ENCODE measurements at regions not wholly inside any gene's neighbourhood (a gene's known extent, or its start where the extent isn't known, plus 50 kb on each side); places are given as distances from the start of the nearest gene placed in this dataset.

GRCh38 chr21:16287046-16287445 lies 557.3 kb downstream of the USP25 start:
- no peak overlapping the region for H3K4me3 ChIP-seq (ENCODE audit: low read depth, poor library complexity, severe bottlenecking)
- 57 to 62% methylated on average over 2 of the region's 2 CpGs for WGBS, 2 donors
- TF ChIP-seq, protein P1, sequence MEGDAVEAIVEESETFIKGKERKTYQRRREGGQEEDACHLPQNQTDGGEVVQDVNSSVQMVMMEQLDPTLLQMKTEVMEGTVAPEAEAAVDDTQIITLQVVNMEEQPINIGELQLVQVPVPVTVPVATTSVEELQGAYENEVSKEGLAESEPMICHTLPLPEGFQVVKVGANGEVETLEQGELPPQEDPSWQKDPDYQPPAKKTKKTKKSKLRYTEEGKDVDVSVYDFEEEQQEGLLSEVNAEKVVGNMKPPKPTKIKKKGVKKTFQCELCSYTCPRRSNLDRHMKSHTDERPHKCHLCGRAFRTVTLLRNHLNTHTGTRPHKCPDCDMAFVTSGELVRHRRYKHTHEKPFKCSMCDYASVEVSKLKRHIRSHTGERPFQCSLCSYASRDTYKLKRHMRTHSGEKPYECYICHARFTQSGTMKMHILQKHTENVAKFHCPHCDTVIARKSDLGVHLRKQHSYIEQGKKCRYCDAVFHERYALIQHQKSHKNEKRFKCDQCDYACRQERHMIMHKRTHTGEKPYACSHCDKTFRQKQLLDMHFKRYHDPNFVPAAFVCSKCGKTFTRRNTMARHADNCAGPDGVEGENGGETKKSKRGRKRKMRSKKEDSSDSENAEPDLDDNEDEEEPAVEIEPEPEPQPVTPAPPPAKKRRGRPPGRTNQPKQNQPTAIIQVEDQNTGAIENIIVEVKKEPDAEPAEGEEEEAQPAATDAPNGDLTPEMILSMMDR (IDR thresholded peaks at IDR 0.05), result no peak
- no peak for TF ChIP-seq POLR2A (IDR thresholded peaks at IDR 0.05)
- intact Hi-C loops (cut with DNase I; ENCODE audit: low total_unique reads), result no loop called here
- DNase-seq (ENCODE audit: low spot score in 2 of 2), result no peak

- H3K4me3 ChIP-seq (ENCODE audit: low read depth, poor library complexity, severe bottlenecking), result no peak overlapping the region
- WGBS, 2 donors, result 94 to 95% methylated on average over 7 of the region's 7 CpGs
- no peak for DNase-seq (ENCODE audit: low spot score in 2 of 2)
- intact Hi-C loops (cut with DNase I; ENCODE audit: low total_unique reads), result no loop called here
- no peak for TF ChIP-seq POLR2A (IDR thresholded peaks at IDR 0.05)
- TF ChIP-seq, protein P1 (IDR thresholded peaks at IDR 0.05), result no peak
Measured at GRCh38 chr21:16291296-16291695, 561.5 kb downstream of the USP25 start.

DNA sequence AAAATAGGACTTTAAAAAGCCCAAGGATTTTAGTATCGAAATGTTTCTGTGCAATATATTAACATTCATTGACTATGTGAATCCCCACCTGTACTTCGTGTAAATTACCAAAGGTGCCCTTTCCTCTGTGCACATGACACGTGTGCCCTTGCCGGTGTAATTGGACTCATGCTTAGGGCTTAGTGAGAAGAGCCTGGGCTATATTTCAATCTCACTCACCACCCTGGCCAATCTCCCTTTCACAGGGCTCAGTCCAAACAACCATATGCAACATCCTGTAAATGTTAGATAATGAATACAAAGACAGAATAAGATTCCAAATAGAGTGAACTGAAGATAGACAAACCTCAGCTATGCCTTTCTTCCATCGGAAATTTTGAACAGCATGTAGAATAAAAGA lies 564.3 kb downstream of the USP25 start:
- H3K4me3 ChIP-seq (ENCODE audit: low read depth, poor library complexity, severe bottlenecking), result no peak overlapping the region
- TF ChIP-seq, protein P1 (IDR thresholded peaks at IDR 0.05), result no peak
- no peak for TF ChIP-seq POLR2A (IDR thresholded peaks at IDR 0.05)
- no peak for DNase-seq (ENCODE audit: low spot score in 2 of 2)
- WGBS, 2 donors, result 89 to 91% methylated on average over 5 of the region's 5 CpGs
- intact Hi-C loops (cut with DNase I; ENCODE audit: low total_unique reads), result no loop called here

- intact Hi-C loops (cut with DNase I; ENCODE audit: low total_unique reads), result no loop called here
- TF ChIP-seq, protein P1 (IDR thresholded peaks at IDR 0.05), result no peak
- no peak for TF ChIP-seq POLR2A (IDR thresholded peaks at IDR 0.05)
- DNase-seq (ENCODE audit: low spot score in 2 of 2), result peak; percentile 40 to 86
- no peak overlapping the region for H3K4me3 ChIP-seq (ENCODE audit: low read depth, poor library complexity, severe bottlenecking)
- 43 to 67% methylated on average over 4 of the region's 4 CpGs for WGBS, 2 donors
Measured at GRCh38 chr21:16302851-16303282, 573.1 kb downstream of the USP25 start.

- no peak for DNase-seq (ENCODE audit: low spot score in 2 of 2)
- TF ChIP-seq POLR2A (IDR thresholded peaks at IDR 0.05), result no peak
- H3K4me3 ChIP-seq (ENCODE audit: low read depth, poor library complexity, severe bottlenecking), result no peak overlapping the region
- intact Hi-C loops (cut with DNase I; ENCODE audit: low total_unique reads), result no loop called here
- WGBS, 2 donors, result 75 to 82% methylated on average over 6 of the region's 6 CpGs
Measured at GRCh38 chr21:16304174-16305095, 574.7 kb downstream of the USP25 start.

DNA sequence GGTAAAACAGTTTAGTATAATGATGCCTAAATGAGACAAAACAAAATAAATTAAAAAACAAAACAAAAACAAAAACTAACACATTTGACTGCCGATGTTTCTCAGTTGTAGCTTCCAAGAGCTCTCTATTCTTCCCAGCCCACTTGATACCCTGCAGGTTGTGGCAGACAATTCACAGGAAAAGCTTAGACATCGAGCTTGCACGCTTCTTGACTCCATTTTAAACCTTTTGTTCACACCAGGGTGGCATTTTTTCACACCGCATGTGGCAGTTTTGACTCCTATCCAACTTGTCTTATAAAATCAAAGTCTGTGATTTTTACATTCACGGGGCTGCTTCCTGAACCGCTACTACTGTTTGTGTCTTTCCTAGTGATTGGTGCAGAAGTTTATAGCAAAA lies 575.9 kb downstream of the USP25 start:
- TF ChIP-seq, protein P1 (IDR thresholded peaks at IDR 0.05), result no peak
- TF ChIP-seq POLR2A (IDR thresholded peaks at IDR 0.05), result no peak
- WGBS, 2 donors, result 53 to 58% methylated on average over 6 of the region's 6 CpGs
- DNase-seq (ENCODE audit: low spot score in 2 of 2), result no peak
- intact Hi-C loops (cut with DNase I; ENCODE audit: low total_unique reads), result no loop called here
- H3K4me3 ChIP-seq (ENCODE audit: low read depth, poor library complexity, severe bottlenecking), result no peak overlapping the region
